H9 (cell line): ENCODE measurements at regions not wholly inside any gene's neighbourhood (a gene's known extent, or its start where the extent isn't known, plus 50 kb on each side); places are given as distances from the start of the nearest gene placed in this dataset.

ENCODE experiments used
- DNase-seq: peaks from one replicate; pipeline ENCODE4 v3.0.0-alpha.2; 2017
- H2AFZ ChIP-seq: one replicate; pipeline ENCODE4 v1.6.1; 2013; ENCODE audit warnings: mild to moderate bottlenecking, low read length, control low read depth, moderate library complexity
- H2AK5ac ChIP-seq: 2 replicates; pipeline ENCODE4 v1.6.1; 2013; ENCODE audit warnings: low read length, control low read depth, mixed read lengths; ENCODE audit not compliant: insufficient read length
- H2BK120ac ChIP-seq: one replicate; pipeline ENCODE4 v1.6.1; 2013; ENCODE audit warnings: low read depth, mild to moderate bottlenecking, low read length, control low read depth, inconsistent platforms; ENCODE audit not compliant: poor library complexity, severe bottlenecking
- H2BK12ac ChIP-seq: 2 replicates; pipeline ENCODE4 v1.6.1; 2013; ENCODE audit warnings: low read length, control low read depth, mixed read lengths, low read depth; ENCODE audit not compliant: insufficient read length
- H2BK15ac ChIP-seq: 2 replicates; pipeline ENCODE4 v1.6.1; 2013; ENCODE audit warnings: low read depth, low read length, control low read depth
- H2BK20ac ChIP-seq: one replicate; pipeline ENCODE4 v1.6.1; 2013; ENCODE audit warnings: low read depth, mild to moderate bottlenecking, low read length, control low read depth, inconsistent platforms; ENCODE audit not compliant: poor library complexity, severe bottlenecking
- H2BK5ac ChIP-seq: 2 replicates; pipeline ENCODE4 v1.6.1; 2013; ENCODE audit warnings: low read length, control low read depth, mixed read lengths; ENCODE audit not compliant: insufficient read length
- H3K14ac ChIP-seq: 2 replicates; pipeline ENCODE4 v1.6.1; 2013; ENCODE audit warnings: low read length, control low read depth; ENCODE audit not compliant: insufficient read depth
- H3K18ac ChIP-seq: 2 replicates; pipeline ENCODE4 v1.6.1; 2013; ENCODE audit warnings: low read depth, mild to moderate bottlenecking, mixed read lengths, low read length, control low read depth; ENCODE audit not compliant: insufficient read length
- H3K23ac ChIP-seq: 2 replicates; pipeline ENCODE4 v1.6.1; 2013; ENCODE audit warnings: low read length, control low read depth, mixed read lengths, low read depth; ENCODE audit not compliant: insufficient read length
- H3K23me2 ChIP-seq: 2 replicates; pipeline ENCODE4 v1.6.1; 2013; ENCODE audit warnings: low read depth, mild to moderate bottlenecking, mixed read lengths, low read length, control low read depth; ENCODE audit not compliant: insufficient read length, poor library complexity, severe bottlenecking
- H3K27ac ChIP-seq: 2 replicates; pipeline ENCODE4 v1.5.1; 2013; ENCODE audit warnings: low read length, control low read depth, mixed read lengths, low read depth; ENCODE audit not compliant: insufficient read length
- H3K27me3 ChIP-seq: 2 replicates; pipeline ENCODE4 v1.6.1; 2013; ENCODE audit warnings: low read length, control low read depth, inconsistent platforms; ENCODE audit not compliant: insufficient read depth
- H3K4ac ChIP-seq: 2 replicates; pipeline ENCODE4 v1.6.1; 2013; ENCODE audit warnings: low read depth, mild to moderate bottlenecking, control low read depth, inconsistent platforms, low read length, moderate library complexity
- H3K4me1 ChIP-seq: 2 replicates; pipeline ENCODE4 v1.6.1; 2013; ENCODE audit warnings: low read length, control low read depth, inconsistent platforms; ENCODE audit not compliant: insufficient read depth
- H3K4me2 ChIP-seq: 2 replicates; pipeline ENCODE4 v1.6.1; 2013; ENCODE audit warnings: low read length, control low read depth, mixed read lengths; ENCODE audit not compliant: insufficient read length, insufficient read depth
- H3K56ac ChIP-seq: 2 replicates; pipeline ENCODE4 v1.6.1; 2013; ENCODE audit warnings: low read depth, mild to moderate bottlenecking, mixed read lengths, low read length, control low read depth; ENCODE audit not compliant: insufficient read length
- H3K79me1 ChIP-seq: 2 replicates; pipeline ENCODE4 v1.6.1; 2013; ENCODE audit warnings: low read depth, mild to moderate bottlenecking, moderate library complexity, low read length, control low read depth, inconsistent platforms; ENCODE audit not compliant: insufficient read depth, poor library complexity, severe bottlenecking
- H3K79me2 ChIP-seq: 2 replicates; pipeline ENCODE4 v1.6.1; 2013; ENCODE audit warnings: low read length, control low read depth, inconsistent platforms; ENCODE audit not compliant: insufficient read depth
- H3K9ac ChIP-seq: 2 replicates; pipeline ENCODE4 v1.6.1; 2013; ENCODE audit warnings: low read length, control low read depth, mixed read lengths; ENCODE audit not compliant: insufficient read length; ENCODE audit errors: extremely low read depth
- H3K9me3 ChIP-seq: one replicate; pipeline ENCODE4 v1.6.1; 2013; ENCODE audit warnings: low read depth, low read length, inconsistent platforms; ENCODE audit not compliant: control insufficient read depth
- H3T11ph ChIP-seq: one replicate; pipeline ENCODE4 v1.6.1; 2013; ENCODE audit warnings: mild to moderate bottlenecking, low read length, control low read depth, inconsistent platforms
- H4K20me1 ChIP-seq: one replicate; pipeline ENCODE4 v1.6.1; 2013; ENCODE audit not compliant: control insufficient read depth, insufficient read length, insufficient read depth
- H4K5ac ChIP-seq: 2 replicates; pipeline ENCODE4 v1.6.1; 2013; ENCODE audit warnings: low read depth, mild to moderate bottlenecking, mixed read lengths, low read length, control low read depth; ENCODE audit not compliant: insufficient read length
- H4K8ac ChIP-seq: replicated peaks from 2 replicates; pipeline ENCODE4 v1.6.1; 2013; ENCODE audit warnings: low read length, control low read depth, mixed read lengths, low read depth; ENCODE audit not compliant: insufficient read length
- H4K91ac ChIP-seq: 2 replicates; pipeline ENCODE4 v1.6.1; 2013; ENCODE audit warnings: low read depth, mild to moderate bottlenecking, moderate library complexity, mixed read lengths, low read length, control low read depth; ENCODE audit not compliant: insufficient read length
- H3K27ac Mint-ChIP-seq, 3 experiments: 2 replicates in 2 of 3; 3 replicates in 1 of 3; pipeline ENCODE4 v1.8.0; 2020 to 2021; ENCODE audit warnings: mixed read lengths in 3 of 3, mild to moderate bottlenecking in 1 of 3, moderate library complexity in 1 of 3
- H3K27me3 Mint-ChIP-seq: 2 replicates; pipeline ENCODE4 v1.8.0; 2021; ENCODE audit warnings: low read depth, mild to moderate bottlenecking, moderate library complexity, mixed read lengths
- H3K36me3 Mint-ChIP-seq, 3 experiments: 2 replicates in 2 of 3; 3 replicates in 1 of 3; pipeline ENCODE4 v1.8.0; 2020 to 2021; ENCODE audit warnings: low read depth in 3 of 3, mixed read lengths in 3 of 3; ENCODE audit not compliant: insufficient read depth in 1 of 3
- H3K4me1 Mint-ChIP-seq, 2 experiments: 2 replicates each; pipeline ENCODE4 v1.8.0; 2020; ENCODE audit warnings: mixed read lengths in 2 of 2
- H3K4me3 Mint-ChIP-seq, 2 experiments: 2 replicates in 1 of 2; 3 replicates in 1 of 2; pipeline ENCODE4 v1.8.0; 2020 to 2021; ENCODE audit warnings: mild to moderate bottlenecking in 2 of 2, mixed read lengths in 2 of 2, moderate library complexity in 1 of 2
- H3K9me3 Mint-ChIP-seq, 2 experiments: 2 replicates in 1 of 2; 3 replicates in 1 of 2; pipeline ENCODE4 v1.8.0; 2020; ENCODE audit warnings: mild to moderate bottlenecking in 2 of 2, mixed read lengths in 2 of 2, moderate library complexity in 1 of 2
- CTCF ChIP-seq: fragments of 200-600 bp; sonication (generic); conservative IDR thresholded peaks from 3 replicates; pipeline ENCODE4 v1.8.0; 2021; ENCODE audit warnings: antibody characterized with exemption, mild to moderate bottlenecking
- WGBS: extraction: QIAGEN DNeasy Blood & Tissue Kit; methylation state at CpG from one replicate; pipeline ENCODE4 v1.1.7; 2013; ENCODE audit warnings: missing lambda C conversion rate, low lambda C conversion rate, mixed read lengths; ENCODE audit not compliant: insufficient read length; ENCODE audit errors: extremely low coverage; 5-methylcytosine and 5-hydroxymethylcytosine counted together

- no peak overlapping the region for H2BK120ac ChIP-seq
- no peaks in the 10 kb centered on the region for H3K79me1 ChIP-seq
- H3K27ac Mint-ChIP-seq, result no peak overlapping the region
- peaks cover 22 to 34% of the 10 kb centered on the region in 2 experiments for H3K9me3 Mint-ChIP-seq
- H3K14ac ChIP-seq, result no peak overlapping the region
- H3K9me3 ChIP-seq, result peaks cover 16% of the 10 kb centered on the region
- H3K27ac ChIP-seq, result no peak overlapping the region
- no peak overlapping the region for H2BK20ac ChIP-seq
- H3K79me2 ChIP-seq, result no peaks in the 10 kb centered on the region
- no peaks in the 10 kb centered on the region for H3K27me3 Mint-ChIP-seq
- H3K56ac ChIP-seq, result no peak overlapping the region
- no CpG with 5 or more reads among the region's 2 CpGs for WGBS
- no peak overlapping the region for H2BK15ac ChIP-seq
- no peak overlapping the region for H3T11ph ChIP-seq
- no peak overlapping the region for H2AFZ ChIP-seq
- H3K4ac ChIP-seq, result no peak overlapping the region
- H3K9ac ChIP-seq, result no peak overlapping the region
- no peak overlapping the region for H2BK5ac ChIP-seq
- H3K4me2 ChIP-seq, result no peak overlapping the region
- H4K8ac ChIP-seq, result no peak overlapping the region
- no peak overlapping the region for H3K23ac ChIP-seq
- H4K5ac ChIP-seq, result no peak overlapping the region
- no peaks in the 10 kb centered on the region for H4K20me1 ChIP-seq
- no peak overlapping the region for H4K91ac ChIP-seq
- no peaks in the 10 kb centered on the region for H3K23me2 ChIP-seq
- H2BK12ac ChIP-seq, result no peak overlapping the region
- no peak overlapping the region for H3K18ac ChIP-seq
- no peak overlapping the region for H3K4me3 Mint-ChIP-seq
- no peak overlapping the region for H2AK5ac ChIP-seq
- no peak for DNase-seq
- TF ChIP-seq CTCF, result no peak
- no peaks in the 10 kb centered on the region for H3K4me1 ChIP-seq
- H3K4me1 Mint-ChIP-seq, result no peaks in the 10 kb centered on the region
- no peaks in the 10 kb centered on the region for H3K27me3 ChIP-seq
- H3K36me3 Mint-ChIP-seq, result peaks cover 19 to 26% (median 20%) of the 10 kb centered on the region in 3 experiments
Observed at GRCh38 chr4:170818786-170819185, 729.0 kb upstream of the AADAT start.
